ENCODE measurements at regions not wholly inside any gene's neighbourhood (a gene's known extent, or its start where the extent isn't known, plus 50 kb on each side); places are given as distances from the start of the nearest gene placed in this dataset.

GRCh38 chr4:171622729-171623128 lies 190.5 kb upstream of the GALNTL6 start:
- DNase-seq (ENCODE audit: low read depth): no peak
- no peak overlapping the region for H3K4me3 ChIP-seq (ENCODE audit: low read depth, low read length)
- TF ChIP-seq, protein P1, sequence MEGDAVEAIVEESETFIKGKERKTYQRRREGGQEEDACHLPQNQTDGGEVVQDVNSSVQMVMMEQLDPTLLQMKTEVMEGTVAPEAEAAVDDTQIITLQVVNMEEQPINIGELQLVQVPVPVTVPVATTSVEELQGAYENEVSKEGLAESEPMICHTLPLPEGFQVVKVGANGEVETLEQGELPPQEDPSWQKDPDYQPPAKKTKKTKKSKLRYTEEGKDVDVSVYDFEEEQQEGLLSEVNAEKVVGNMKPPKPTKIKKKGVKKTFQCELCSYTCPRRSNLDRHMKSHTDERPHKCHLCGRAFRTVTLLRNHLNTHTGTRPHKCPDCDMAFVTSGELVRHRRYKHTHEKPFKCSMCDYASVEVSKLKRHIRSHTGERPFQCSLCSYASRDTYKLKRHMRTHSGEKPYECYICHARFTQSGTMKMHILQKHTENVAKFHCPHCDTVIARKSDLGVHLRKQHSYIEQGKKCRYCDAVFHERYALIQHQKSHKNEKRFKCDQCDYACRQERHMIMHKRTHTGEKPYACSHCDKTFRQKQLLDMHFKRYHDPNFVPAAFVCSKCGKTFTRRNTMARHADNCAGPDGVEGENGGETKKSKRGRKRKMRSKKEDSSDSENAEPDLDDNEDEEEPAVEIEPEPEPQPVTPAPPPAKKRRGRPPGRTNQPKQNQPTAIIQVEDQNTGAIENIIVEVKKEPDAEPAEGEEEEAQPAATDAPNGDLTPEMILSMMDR (IDR thresholded peaks at IDR 0.05; ENCODE audit: control insufficient read depth, extremely low read depth, insufficient read depth): no peak

DNA sequence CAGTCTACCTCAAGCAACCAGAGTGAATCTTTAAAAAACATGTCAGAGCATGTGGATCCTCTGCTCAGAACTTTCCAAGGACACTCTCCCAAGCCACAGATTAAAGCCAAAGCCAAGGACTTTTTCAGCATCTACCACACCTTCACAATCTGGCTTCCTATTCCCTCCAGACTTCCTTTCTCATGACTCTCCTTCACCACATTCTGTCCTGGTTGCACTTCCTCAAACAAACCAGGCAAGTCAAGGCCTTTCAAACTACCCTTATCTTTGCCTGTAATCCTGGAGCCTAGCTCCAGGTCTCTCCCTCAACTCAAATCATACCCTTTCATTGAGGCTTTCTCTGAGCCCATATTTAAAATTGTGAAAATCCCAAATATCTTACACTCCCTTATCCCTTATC lies 191.6 kb upstream of the GALNTL6 start:
- no peak overlapping the region for H3K4me3 ChIP-seq (ENCODE audit: low read depth, low read length)
- TF ChIP-seq, protein P1 (IDR thresholded peaks at IDR 0.05; ENCODE audit: control insufficient read depth, extremely low read depth, insufficient read depth): no peak
- DNase-seq (ENCODE audit: low read depth): no peak

DNA sequence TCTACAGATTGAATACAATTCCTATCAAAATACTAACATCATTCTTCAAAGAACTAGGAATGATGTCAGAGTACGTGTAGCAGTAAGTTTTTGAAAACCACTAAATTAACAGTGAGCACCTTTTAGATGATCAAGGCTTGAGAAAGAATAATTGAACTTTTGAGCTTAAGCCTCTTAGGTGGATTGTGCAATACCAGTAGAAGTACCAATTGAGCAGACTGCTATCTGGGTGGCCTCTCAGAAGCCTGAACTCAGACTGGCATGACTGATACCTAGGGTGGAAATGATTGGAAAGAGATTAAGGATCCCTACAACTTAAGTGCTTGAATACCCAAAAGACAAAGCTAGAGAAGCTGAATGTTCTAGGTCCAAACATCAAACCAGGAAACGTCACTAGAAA lies 200.3 kb upstream of the GALNTL6 start:
- TF ChIP-seq, protein P1 (IDR thresholded peaks at IDR 0.05; ENCODE audit: control insufficient read depth, extremely low read depth, insufficient read depth): no peak
- DNase-seq (ENCODE audit: low read depth): no peak
- no peak overlapping the region for H3K4me3 ChIP-seq (ENCODE audit: low read depth, low read length)

GRCh38 chr4:171602638-171603355 lies 210.4 kb upstream of the GALNTL6 start:
- H3K4me3 ChIP-seq (ENCODE audit: low read depth, low read length): no peak overlapping the region
- no peak for DNase-seq (ENCODE audit: low read depth)
- TF ChIP-seq, protein P1 (IDR thresholded peaks at IDR 0.05; ENCODE audit: control insufficient read depth, extremely low read depth, insufficient read depth): no peak

DNA sequence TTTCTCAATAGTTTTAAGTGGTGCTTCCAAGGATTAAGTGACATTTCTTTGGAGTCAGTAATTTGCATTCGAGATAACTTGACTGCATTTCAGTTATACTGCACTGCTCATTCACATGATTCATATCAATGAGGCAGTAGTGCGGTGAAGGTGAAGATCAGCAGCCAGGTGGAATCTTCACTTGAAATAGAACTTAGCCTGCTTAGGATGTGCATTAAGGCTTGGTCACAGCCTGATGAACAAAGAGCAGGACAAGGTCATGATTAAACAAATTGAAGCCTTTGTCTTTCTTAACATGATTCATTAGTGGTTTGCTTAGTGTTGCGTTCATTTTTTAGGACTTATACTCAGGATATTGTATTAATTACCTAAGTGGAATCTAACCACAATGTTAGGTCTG lies 212.1 kb upstream of the GALNTL6 start:
- TF ChIP-seq, protein P1 (IDR thresholded peaks at IDR 0.05; ENCODE audit: control insufficient read depth, extremely low read depth, insufficient read depth): no peak

DNA sequence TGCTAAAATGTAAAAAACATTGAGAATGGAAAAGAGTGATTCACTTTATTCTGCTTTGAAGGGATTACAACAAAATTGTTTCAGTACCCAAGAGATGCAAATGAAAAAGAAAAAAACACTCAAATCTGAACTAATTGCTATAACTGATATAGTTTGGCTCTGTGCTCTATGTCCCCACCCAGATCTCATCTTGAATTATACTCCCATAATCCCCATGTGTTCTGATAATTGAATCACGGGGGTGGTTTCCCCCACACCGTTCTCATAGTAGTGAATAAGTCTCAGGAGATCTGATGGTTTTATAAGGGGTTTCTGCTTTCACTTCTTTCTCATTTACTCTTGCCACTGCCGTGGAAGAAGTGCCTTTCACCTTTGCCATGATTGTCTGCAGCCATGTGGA lies 213.6 kb upstream of the GALNTL6 start:
- no peak for DNase-seq (ENCODE audit: low read depth)
- TF ChIP-seq, protein P1 (IDR thresholded peaks at IDR 0.05; ENCODE audit: control insufficient read depth, extremely low read depth, insufficient read depth): no peak
- no peak overlapping the region for H3K4me3 ChIP-seq (ENCODE audit: low read depth, low read length)

More for the DNA sequence above, 212.1 kb upstream of the GALNTL6 start:
- no peak for DNase-seq (ENCODE audit: low read depth)
- H3K4me3 ChIP-seq (ENCODE audit: low read depth, low read length): no peak overlapping the region

DNA sequence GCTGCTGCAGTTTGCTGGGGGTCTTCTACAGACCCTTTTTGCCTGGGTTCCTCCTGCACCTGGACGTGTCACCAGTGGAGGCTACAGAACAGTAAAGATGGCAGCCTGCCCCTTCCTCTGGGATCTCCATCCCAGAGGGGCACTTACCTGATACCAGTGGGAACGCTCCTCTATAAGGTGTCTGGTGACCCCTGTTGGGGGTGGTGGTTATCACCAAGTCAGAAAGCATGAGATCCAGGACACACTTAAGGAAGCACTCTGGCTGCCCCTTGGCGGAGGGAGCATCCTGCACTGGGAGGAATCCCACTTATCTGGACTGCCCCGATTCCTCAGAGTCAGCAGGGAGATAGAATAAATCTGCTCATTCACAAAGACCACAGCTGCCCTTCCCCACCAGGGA lies 218.9 kb upstream of the GALNTL6 start:
- DNase-seq (ENCODE audit: low read depth): no peak
- TF ChIP-seq, protein P1 (IDR thresholded peaks at IDR 0.05; ENCODE audit: control insufficient read depth, extremely low read depth, insufficient read depth): no peak
- no peak overlapping the region for H3K4me3 ChIP-seq (ENCODE audit: low read depth, low read length)

All from LNCaP clone FGC (cell line).